HG02852 (cell line): ENCODE measurements at regions not wholly inside any gene's neighbourhood (a gene's known extent, or its start where the extent isn't known, plus 50 kb on each side); places are given as distances from the start of the nearest gene placed in this dataset.

Experiments used
- ATAC-seq: cut with Tn5 transposase; IDR thresholded peaks from one replicate; pipeline ENCODE4 v1.9.1; 2021; ENCODE audit warnings: mild to moderate bottlenecking, moderate library complexity; ENCODE audit not compliant: unreplicated experiment

DNA sequence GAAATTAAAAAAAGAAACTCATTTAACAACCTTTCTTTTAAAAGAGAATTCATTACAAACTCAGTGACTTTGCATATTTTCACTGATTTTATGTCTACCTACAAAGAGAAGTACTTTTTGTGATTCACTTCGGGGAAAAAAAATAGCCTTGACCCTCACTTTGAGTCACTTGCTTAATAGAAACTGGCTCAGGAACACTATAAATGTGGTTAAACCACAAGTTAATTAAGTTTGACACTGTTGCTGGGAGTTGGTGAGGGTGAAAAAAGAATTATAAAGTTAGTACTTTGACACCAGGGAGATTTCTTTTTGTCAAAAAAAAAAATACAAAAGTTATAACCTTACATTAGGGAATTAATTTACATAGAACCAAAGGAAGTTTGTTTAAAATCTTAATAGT lies 810.9 kb downstream of the NR2F2 start:
- no peak for ATAC-seq

DNA sequence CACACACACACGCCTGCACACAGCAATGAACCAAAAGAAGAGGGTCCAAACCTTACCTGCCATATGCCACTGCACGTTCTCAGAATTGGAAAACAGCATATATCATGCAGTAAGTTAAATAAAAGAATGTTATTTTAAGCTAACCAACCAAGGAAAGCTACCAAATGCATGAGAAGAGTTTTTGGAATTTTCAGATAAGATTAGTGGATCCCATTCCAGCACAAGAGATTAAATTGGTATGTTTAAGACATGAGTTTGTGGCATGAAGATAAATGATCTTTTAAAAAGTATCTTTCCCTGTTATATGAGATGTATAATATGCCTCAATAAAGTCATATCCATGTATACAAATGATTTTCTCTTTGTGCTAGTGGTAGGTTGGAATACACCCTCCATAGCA lies 811.4 kb downstream of the NR2F2 start:
- ATAC-seq, result no peak

DNA sequence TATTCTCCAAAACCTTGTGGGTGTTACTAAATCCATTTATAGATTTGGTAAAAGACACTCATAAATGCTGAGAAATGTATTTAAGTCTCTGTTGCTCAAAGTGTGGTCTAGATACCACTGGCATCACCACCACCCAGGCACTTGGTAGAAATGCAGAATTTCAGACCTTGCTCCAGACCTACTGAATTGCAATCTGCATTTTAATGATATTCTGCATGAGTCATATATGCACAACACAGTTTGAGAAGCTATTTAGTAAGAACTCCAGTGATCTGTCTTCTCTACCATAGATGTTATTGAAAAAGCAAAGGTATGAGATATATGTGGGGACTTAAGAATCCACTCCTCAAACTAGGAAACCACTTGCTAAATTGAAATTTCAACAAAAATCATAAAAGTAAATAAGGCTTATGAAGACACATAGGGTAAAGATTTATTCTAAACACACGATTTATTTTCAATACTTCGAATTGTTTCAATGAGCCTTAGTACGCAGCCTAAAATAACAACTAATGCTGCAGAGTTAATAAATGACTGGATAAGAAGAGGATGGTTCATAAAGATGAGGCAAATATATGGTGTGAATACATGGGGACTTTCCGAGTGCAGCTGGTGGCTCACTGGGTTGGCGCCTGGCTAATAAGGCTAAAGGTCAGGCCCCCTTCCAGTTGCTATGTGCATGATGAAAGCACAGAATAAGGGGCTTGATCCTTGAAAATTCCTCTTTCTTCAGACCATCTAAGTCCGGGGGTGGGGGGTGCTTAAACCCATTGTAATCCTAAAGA lies 813.3 kb downstream of the NR2F2 start:
- no peak for ATAC-seq

DNA sequence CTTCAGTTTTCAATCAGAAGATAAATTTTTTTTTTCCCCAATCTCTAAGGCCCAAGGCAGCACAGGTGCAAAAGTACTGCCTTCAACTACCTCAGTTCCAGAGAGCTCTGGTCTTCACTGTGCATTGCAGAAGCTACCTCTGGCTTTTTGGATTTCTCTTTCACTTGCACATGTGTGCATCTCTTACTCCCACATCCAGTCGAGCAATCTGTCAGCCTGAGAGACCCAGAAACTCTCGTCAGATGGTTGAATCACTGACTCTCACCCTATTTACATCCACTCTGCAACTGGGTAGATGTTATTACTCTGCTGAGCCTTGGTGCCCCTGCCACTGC lies 813.8 kb downstream of the NR2F2 start:
- no peak for ATAC-seq

DNA sequence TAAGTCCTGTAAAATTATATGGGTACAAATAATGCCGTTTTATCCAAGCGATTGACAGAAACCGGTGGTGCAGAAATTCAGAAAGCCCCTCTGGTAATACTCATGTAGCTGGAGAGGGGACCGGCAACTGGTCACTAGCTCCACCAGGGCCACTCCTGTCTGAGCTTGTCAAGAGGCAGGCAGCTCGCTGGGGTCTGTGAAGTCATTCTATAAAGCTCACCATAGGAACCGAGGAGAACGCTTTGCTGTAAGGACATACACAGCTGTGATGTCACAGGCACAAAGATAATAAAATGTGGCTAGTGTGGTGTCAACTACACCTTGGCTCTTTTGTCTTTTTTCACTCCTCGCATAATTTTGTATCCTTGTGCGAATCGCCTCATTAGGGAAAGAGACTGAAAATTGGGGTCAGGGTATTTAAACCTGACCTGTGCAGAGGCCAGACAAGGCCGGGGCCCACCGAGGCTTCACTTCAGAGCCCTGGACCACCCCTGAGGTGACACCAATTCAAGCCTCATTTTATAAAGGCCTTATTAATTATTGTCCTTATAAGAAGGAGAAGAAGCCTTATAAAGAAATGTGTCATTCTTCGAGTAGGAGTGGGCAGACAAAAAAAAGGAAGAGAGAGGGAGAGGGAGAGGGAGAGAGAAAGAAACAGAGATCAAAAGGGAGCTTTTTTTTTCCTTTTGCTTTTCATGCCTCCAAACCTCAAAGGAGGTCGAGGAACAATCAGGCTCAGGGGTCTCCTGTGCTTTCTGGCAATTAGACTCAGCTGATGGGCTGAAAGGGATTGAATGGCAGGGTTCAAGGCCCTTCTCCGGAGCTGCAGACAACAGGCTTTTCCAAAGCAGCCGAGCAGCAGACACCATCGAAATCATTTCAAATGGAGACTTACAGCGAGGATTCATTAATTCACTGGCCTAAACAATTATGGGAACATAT lies 813.3 kb upstream of the ARRDC4 start:
- ATAC-seq, result no peak

DNA sequence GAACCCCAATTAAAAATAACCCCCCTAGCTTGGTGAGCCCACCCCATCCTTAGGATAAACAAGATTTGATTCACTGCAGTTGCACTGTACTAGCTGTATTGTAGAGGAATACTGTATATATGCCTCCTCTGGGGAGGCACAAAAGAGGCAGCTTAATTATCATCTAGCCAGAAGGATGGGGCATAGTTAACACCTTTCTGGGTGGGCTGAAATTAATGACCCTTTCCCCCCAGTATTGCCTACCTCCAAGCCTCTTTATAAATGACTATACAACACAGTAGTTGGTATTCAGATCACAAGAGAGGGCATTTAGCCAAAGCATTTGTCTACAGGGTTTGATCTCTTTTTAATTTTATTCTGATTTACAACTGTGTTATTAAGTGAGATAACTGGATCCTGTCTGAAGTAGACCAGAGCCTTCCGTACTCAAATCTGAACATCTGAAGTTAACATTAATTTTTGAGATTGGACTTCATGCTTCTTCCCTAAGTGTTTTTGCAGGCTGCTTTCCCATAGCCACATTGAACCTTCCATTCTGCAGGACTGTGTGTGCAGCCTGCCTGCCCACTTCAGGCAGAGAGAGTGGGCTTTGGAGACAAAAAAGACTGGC lies 807.0 kb upstream of the ARRDC4 start:
- ATAC-seq, result no peak

DNA sequence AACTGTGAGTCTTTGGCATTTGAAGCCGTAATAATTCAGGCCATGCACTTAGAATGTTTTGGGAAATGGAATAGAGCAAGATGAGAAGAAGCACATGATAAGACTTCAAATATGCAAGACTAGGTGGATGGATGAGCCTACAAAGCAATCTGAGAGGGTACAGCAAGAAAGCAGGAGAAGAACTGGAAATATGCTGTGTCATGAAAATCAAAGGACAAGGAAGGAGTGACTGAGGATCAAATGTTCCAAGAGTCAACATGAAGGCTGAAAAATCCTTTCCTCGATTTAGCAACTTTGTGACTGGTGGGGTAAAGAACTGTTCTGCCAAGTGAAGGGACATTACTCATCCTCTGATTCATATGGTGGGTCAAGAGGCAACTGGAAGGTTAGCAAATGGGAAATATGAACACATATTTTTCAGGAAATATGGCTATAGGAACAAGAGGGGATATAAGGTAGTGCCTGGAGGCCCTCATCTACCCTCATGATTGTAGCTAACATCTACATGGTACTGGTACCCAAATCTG lies 803.7 kb upstream of the ARRDC4 start:
- no peak for ATAC-seq

DNA sequence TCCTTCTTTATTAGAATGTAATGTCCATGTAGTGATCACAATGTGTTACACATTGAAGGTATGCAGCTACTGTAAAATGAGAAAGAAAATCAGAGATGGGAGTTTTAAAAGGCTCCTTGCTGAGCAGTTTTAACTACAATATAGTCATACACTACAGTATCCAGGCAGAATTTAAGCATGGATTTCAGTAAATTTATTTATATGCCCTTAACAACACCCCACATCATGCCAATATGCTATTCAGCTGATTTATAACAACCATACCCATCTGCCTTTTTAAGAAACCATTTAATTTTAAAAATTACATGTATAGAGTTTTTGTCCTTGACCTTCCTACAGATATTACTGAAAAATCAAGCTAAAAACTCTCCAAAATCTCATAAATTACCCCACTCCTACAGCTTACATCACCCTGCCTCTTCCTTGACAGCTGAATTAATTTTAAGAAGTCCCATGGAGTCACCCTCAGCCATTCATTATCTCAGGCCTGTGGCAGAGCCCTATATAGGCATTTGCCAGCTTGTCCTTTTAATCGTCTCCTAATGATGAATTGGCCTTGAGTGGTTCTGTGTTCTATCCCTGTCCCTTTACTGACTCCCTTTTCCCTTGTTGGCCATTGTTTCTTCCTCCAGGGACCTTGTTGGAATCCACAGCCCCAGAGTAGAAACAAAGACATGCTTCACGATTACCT lies 797.6 kb upstream of the ARRDC4 start:
- no peak for ATAC-seq

DNA sequence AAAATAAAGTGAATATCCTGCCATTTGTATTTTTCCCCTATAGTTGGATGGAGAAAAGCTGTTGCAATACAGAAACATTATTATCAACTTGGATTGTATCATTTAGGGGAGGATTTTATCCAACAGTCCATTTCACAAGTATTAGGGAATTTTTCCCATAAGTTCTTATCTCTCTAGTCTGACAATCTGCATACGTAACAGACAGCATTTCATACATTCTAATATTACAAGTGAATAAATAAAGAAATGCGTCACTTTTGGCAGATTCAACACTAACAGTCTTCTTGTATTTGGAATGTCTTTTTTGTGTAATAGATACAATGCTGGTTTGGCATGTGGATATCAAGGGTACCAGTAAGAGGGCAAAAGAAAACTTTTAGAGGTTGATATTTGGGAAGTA lies 795.3 kb upstream of the ARRDC4 start:
- no peak for ATAC-seq

DNA sequence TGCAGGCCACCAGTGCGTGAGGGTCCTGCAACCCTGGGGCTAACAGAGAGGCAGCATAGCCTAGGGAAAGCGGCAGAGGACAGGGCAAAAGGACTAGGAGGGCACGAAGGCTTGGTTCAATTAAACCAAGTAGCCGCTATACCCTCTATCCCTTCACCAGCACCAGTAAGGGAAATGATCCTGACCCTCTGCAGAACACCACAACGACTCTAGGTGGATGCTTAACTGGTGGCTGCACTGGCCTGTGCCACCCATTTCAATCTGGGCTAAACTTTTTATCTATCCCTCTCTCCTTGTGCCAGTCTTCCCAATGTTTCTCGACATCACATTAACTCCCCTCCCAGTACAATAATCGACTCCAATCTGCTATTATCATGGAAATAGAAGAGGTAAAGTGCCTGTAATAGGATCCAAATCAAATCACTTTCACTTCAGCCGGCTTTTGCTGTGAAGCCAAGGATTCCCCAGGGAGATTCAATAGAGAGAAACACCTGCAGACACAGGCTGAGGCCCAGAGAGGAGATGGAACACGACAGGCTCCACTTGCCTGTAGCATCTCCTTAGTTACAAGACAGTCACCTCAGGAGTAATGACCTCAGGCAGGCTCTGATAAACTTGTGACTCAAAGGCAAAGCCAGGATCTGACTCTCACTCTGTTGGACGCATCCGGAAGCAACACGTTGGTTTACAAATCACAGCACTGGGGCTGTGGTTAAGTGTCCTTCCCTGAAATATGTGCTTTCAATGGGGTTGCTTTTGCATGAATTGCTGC lies 791.6 kb upstream of the ARRDC4 start:
- ATAC-seq, result no peak

DNA sequence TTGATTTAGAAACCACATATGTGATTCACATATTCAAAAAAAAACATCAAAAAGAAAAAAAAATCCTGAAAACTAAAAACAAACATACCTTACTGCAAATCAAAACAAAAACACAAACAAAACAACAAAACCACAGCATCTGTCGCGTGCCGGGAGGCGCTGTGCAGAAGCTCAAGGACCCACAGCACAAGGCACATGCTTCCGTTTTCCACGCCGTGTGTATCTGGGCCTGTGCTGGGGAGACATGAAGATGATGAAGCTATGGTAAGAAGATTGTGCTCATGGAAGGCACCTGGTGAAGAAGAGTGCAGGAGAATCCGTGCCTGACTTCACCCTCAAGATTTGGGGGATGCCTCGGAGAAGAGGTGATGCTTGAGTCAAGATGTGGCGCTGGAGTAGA lies 788.9 kb upstream of the ARRDC4 start:
- ATAC-seq, result no peak

DNA sequence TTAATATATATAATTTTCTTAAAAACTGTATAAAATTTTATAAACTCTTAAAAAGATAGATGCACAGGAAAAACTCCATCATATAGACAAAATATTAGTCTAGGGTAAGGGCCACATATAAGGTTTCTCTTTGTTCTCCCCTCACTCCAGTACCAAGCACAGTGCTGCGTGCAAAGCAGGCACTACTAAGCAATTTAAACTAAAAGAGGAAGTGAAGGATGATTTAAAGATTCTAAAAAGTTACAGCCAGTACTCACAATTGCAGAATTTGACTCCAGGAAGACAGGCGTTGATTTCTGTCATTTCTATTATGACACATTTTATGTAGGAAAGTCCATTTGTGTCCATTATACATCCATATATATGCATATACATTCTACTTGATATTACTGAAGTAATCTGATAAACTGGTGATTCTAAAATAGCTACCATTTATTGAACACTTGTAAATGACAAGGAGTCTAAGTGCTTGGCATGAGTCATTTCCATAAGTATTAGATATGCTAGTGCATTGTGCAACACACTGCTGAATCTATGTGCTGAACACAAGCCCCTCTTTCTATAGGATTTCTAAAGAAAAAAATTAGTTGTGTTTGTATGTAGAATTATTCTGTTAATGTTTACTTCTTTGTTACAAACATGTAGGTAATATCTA lies 785.5 kb upstream of the ARRDC4 start:
- no peak for ATAC-seq

DNA sequence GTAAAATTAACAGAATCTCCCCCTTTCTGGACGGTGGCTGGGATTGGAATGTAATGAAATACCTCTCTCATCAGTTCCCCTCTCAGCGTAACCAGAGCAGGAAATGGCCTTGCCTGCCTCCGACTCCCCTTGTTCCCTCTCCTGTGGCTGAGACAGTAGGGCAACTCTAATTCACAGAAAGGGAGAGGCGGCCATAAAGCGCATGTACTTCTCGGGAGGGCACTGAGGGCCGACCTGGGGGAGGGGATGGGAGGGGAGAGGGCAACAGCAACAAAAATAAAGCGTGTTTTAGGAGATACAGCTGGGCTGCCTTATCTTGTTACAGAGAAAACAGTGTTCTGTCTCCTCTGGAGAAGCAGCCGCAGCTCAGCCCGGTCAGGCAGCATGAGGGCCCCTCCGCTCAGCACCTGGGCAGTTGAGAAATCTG lies 783.3 kb upstream of the ARRDC4 start:
- no peak for ATAC-seq

DNA sequence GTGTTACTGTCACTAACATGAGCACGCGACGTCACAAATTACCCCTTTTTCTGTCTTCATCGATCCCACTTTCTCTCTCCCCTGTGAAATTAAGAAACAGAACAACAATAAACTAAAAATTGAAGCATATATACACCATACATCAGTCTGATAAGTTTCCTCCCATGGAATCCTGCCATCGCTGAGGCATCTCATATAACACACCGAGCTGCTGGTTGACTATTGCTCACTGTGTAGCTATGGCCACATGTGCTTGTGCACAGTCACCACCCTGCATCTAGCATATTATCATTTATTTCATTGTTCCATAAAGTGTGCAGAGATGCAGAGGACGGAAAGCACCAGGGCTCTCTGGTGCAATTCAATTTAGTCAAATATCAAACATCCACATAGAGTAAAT lies 777.9 kb upstream of the ARRDC4 start:
- no peak for ATAC-seq

DNA sequence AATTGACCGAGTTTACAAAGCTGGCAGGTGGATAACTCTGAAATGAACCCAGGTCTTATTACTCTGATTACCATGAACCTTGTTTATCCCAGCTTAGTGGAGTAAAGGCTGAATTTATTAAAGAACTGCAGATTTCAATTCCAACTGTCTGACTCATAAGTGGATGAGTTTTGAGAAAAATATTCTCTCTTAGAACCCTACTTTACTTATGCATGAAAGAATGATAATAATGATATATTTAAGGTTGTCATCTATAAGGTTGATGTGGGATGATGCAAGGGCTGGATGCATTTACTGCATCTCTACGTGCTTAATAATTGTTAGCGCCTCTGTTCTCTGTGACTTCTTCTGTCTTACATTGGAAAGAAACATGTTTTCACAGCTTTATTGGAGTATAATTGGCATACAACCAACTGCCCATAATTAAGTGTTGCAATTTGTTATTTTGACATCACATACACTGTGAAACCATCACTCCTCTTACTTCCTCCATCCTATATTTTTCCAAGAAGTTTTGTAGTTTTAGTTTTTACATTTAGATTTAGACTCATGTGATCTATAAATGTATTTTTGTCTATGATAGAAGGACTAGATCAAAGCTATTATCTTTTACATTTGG lies 771.2 kb upstream of the ARRDC4 start:
- ATAC-seq, result no peak

DNA sequence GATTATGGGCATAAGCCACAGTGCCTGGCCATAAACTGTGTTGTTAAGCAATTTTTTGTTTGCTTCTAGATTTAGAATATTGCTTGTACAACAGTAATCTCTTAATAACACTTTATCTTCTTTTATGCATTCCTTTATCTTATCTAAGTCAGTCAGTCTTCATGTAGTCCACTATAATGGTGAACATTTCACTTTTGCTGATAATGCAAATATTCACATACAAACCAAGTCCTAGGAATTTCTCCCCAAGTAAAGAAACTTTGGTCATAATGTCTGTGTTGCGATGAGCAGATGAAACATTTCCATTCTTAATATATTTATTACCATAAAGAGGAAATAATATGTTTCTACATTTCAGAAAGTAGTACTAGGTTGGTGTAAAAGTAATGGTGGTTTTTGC lies 765.8 kb upstream of the ARRDC4 start:
- no peak for ATAC-seq

DNA sequence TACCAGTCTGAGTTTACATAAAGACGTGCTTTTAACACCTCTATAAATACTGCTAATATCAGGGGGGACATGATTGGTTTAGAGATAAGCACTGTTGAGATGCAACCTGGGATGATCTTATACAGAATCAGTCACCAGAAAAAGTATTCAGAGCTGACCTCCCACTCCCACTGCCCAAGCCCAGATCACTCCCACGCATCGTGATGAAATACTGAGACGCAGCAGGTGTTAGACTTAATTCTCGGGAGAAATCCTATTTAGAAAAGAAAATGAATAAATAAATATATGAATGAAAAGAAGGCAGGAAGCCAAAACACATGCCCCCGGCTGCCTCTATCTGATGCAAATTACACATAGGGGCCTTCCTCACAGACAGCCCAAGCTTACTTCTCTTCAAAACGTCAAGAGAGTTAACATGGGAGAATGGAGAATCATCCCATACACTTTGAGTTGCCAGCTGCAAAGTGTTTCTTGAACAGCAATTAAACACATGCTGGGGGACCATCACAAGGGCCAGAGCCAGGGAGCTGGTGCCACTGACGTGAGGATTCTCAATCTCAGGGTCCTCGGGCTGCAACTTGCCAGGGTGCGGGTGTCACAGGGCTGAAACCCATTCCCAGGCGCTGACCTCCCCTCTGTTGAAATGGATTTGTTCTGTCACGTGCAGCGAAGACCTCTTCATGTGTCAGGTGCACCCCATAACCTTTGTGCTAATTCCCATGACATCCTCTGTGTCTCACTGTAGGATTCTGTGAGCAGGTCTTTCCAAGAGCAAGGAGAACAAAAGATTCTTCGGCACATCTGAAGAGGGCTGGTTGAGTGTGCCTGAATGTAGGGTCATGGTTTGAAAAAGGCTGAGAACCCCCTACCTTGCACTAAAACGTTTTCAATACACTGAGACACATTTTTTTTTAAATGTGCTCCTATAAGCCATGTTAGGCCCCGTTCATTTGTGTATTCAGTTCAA lies 764.2 kb upstream of the ARRDC4 start:
- no peak for ATAC-seq

DNA sequence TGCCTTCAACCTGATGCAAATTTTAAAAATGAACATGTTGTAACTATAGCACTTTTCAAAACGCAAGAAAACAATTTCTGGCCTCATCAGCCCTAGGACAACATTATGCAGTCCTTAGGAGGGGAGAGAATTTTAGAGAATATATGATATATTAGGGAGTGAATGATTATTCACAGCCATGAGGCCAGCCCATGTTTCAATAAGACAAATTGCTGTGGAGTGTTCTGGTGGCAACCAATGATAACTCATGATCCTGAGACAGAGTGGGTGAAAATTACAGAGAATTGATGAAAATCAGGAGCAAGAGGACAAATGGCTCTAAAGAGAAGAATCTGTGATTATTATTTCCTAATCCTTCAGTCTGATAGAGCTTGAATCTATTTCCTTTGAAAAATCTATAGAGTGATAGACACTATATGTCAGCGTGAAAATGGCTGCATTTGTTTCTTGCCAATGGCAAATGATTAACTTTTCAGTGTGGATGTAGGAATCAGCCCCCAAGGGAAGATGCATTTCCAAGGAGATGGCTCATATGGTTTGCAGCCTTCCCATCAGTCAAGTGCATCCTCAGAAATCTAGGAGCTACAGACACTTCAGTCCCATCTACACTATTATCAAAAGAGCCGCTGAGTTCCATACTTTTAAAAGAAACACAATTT lies 761.0 kb upstream of the ARRDC4 start:
- ATAC-seq, result no peak
